SK-N-SH (cell line): ENCODE measurements at regions not wholly inside any gene's neighbourhood (a gene's known extent, or its start where the extent isn't known, plus 50 kb on each side); places are given as distances from the start of the nearest gene placed in this dataset.

ENCODE experiments used
- CTCF ChIA-PET: fragments of 300-600, 350-600 bp; formaldehyde crosslinking; extraction: SDS; loops from one replicate; lab custom pipeline; 2021; lab: Yijun Ruan, JAX
- POLR2A ChIA-PET: fragments of 350-600 bp; sonication (Branson Sonifier 250); formaldehyde crosslinking; extraction: SDS; loops from one replicate; lab custom pipeline; 2020; ENCODE audit warnings: antibody characterized with exemption, inconsistent platforms; lab: Yijun Ruan, JAX
- DNase-seq: peaks from one replicate; pipeline ENCODE4 v3.0.0; 2012
- H2AFZ ChIP-seq: fragments of 200-600 bp; sonication (generic); 2 replicates; pipeline ENCODE4 v1.8.1; 2016; ENCODE audit warnings: antibody characterized with exemption, mild to moderate bottlenecking, low read depth
- H3F3A ChIP-seq: fragments of 200-600 bp; sonication (generic); replicated peaks from 2 replicates; pipeline ENCODE3; 2016; ENCODE audit warnings: antibody characterized with exemption, mild to moderate bottlenecking; ENCODE audit not compliant: insufficient read depth
- H3K27ac ChIP-seq, 2 experiments: fragments of 200-500 bp in 1 of 2; fragments of 200-600 bp in 1 of 2; sonication (Bioruptor generic) in 1 of 2; sonication (generic), shearing (Covaris generic) in 1 of 2; 2 replicates each; pipeline versions ENCODE4 v1.5.1 to v1.6.1; 2014 to 2016; ENCODE audit warnings: low read depth in 2 of 2, inconsistent platforms in 1 of 2, low read length in 1 of 2, mild to moderate bottlenecking in 1 of 2, mixed read lengths in 1 of 2
- H3K27me3 ChIP-seq: fragments of 200-600 bp; sonication (generic), shearing (Covaris generic); 2 replicates; pipeline ENCODE4 v1.6.1; 2016; ENCODE audit warnings: mixed run types; ENCODE audit not compliant: insufficient read depth
- H3K36me3 ChIP-seq, 2 experiments: fragments of 200-500 bp in 1 of 2; fragments of 200-600 bp in 1 of 2; sonication (Bioruptor generic) in 1 of 2; sonication (generic) in 1 of 2; replicated peaks in 1 of 2; 2 replicates each; pipeline versions ENCODE3 to v1.5.1; 2014 to 2016; ENCODE audit warnings: low read length in 1 of 2, mild to moderate bottlenecking in 1 of 2; ENCODE audit not compliant: insufficient read depth in 2 of 2, control insufficient read depth in 1 of 2
- H3K4me1 ChIP-seq, 2 experiments: fragments of 200-500 bp in 1 of 2; fragments of 200-600 bp in 1 of 2; sonication (Bioruptor generic) in 1 of 2; sonication (generic), shearing (Covaris generic) in 1 of 2; 2 replicates each; pipeline versions ENCODE4 v1.5.1 to v1.6.1; 2014 to 2016; ENCODE audit warnings: low read depth in 1 of 2, low read length in 1 of 2, mixed run types in 1 of 2; ENCODE audit not compliant: insufficient read depth in 2 of 2, control insufficient read depth in 1 of 2
- H3K4me2 ChIP-seq: fragments of 200-600 bp; sonication (generic), shearing (Covaris generic); 2 replicates; pipeline ENCODE4 v1.6.1; 2017; ENCODE audit warnings: mixed run types
- H3K4me3 ChIP-seq, 2 experiments: fragments of 200-500 bp in 1 of 2; fragments of 200-600 bp in 1 of 2; sonication (Bioruptor generic) in 1 of 2; sonication (generic), shearing (Covaris generic) in 1 of 2; 2 replicates each; pipeline versions ENCODE4 v1.5.1 to v1.8.1; 2014 to 2016; ENCODE audit warnings: low read depth in 2 of 2, inconsistent platforms in 1 of 2, low read length in 1 of 2, mild to moderate bottlenecking in 1 of 2, mixed read lengths in 1 of 2, moderate library complexity in 1 of 2
- H3K79me2 ChIP-seq: fragments of 200-600 bp; sonication (generic); 2 replicates; pipeline ENCODE4 v1.8.1; 2017; ENCODE audit warnings: mild to moderate bottlenecking; ENCODE audit not compliant: insufficient read depth
- H3K9ac ChIP-seq: fragments of 200-600 bp; sonication (generic); 2 replicates; pipeline ENCODE4 v1.6.1; 2017; ENCODE audit warnings: mixed run types
- H3K9me2 ChIP-seq: fragments of 200-600 bp; sonication (generic); 2 replicates; pipeline ENCODE4 v1.6.1; 2017; ENCODE audit warnings: mixed run types
- H3K9me3 ChIP-seq: fragments of 200-600 bp; sonication (generic); 2 replicates; pipeline ENCODE4 v1.6.1; 2017; ENCODE audit warnings: mixed run types, mild to moderate bottlenecking, moderate library complexity
- H4K20me1 ChIP-seq: fragments of 200-600 bp; sonication (generic); 2 replicates; pipeline ENCODE4 v1.6.1; 2017; ENCODE audit warnings: mild to moderate bottlenecking, mixed run types; ENCODE audit not compliant: insufficient read depth
- EP300 ChIP-seq, 2 experiments: IDR thresholded peaks; 2 replicates each; pipeline versions ENCODE4 v1.4.0 to v1.6.1; 2012; ENCODE audit warnings: borderline replicate concordance in 1 of 2, low read depth in 1 of 2, low read length in 1 of 2
- FOXJ3 ChIP-seq: sonication (generic); formaldehyde crosslinking; IDR thresholded peaks from 2 replicates; pipeline ENCODE4 v1.5.1; 2020; ENCODE audit warnings: mild to moderate bottlenecking, missing genetic modification reagents
- FOXM1 ChIP-seq: IDR thresholded peaks from 2 replicates; pipeline ENCODE4 v1.4.0; 2012; ENCODE audit warnings: low read depth, mild to moderate bottlenecking
- PBX3 ChIP-seq: IDR thresholded peaks from 2 replicates; pipeline ENCODE4; 2012
- RAD21 ChIP-seq: IDR thresholded peaks from 2 replicates; pipeline ENCODE4 v1.6.1; 2012; ENCODE audit warnings: mild to moderate bottlenecking, low read length
- RFX5 ChIP-seq: IDR thresholded peaks from 2 replicates; pipeline ENCODE4 v1.6.1; 2012; ENCODE audit warnings: mild to moderate bottlenecking, improper control_type of control experiment, low read length
- RXRA ChIP-seq: IDR thresholded peaks from 2 replicates; pipeline ENCODE4 v1.4.0; 2012; ENCODE audit warnings: low read depth, mild to moderate bottlenecking, borderline replicate concordance
- YY1 ChIP-seq: IDR thresholded peaks from 2 replicates; pipeline ENCODE4 v1.4.0; 2012; ENCODE audit warnings: low read depth, mild to moderate bottlenecking
- WGBS: methylation state at CpG from one replicate; pipeline ENCODE4 v1.1.6; 2017; ENCODE audit warnings: low lambda C conversion rate; 5-methylcytosine and 5-hydroxymethylcytosine counted together

- no peaks in the 10 kb centered on the region for H3K9me3 ChIP-seq
- CTCF ChIA-PET: interaction anchor here (0.6 to 1.7 kb wide), 2 partner anchors 24 to 1689 kb away, joined by 3 to 5 read pairs; no protein-coding TSS in a partner anchor
- H3K4me3 ChIP-seq: no peak overlapping the region
- no peaks in the 10 kb centered on the region for H3K79me2 ChIP-seq
- no peak overlapping the region for H2AFZ ChIP-seq
- no peaks in the 10 kb centered on the region for H4K20me1 ChIP-seq
- POLR2A ChIA-PET: no interaction called here
- H3K27ac ChIP-seq: no peak overlapping the region
- no peak for TF ChIP-seq FOXM1
- no peak for TF ChIP-seq RAD21
- TF ChIP-seq PBX3: no peak
- H3K9me2 ChIP-seq: no peaks in the 10 kb centered on the region
- 88% methylated on average over 5 of the region's 6 CpGs for WGBS
- no peak for DNase-seq
- no peaks in the 10 kb centered on the region for H3K36me3 ChIP-seq
- H3K27me3 ChIP-seq: no peaks in the 10 kb centered on the region
- no peak overlapping the region for H3K9ac ChIP-seq
- no peaks in the 10 kb centered on the region for H3F3A ChIP-seq
- H3K4me1 ChIP-seq: no peaks in the 10 kb centered on the region; a peak in 1 of 4 replicates
- no peak overlapping the region for H3K4me2 ChIP-seq
Measured at GRCh38 chr12:69045430-69045829, 112.5 kb upstream of the CPM start.

GRCh38 chr12:69046363-69046762 is 113.4 kb upstream of the CPM start:
- Histone ChIP-seq H3K9me2 (no peaks in the 10 kb centered on the region), H3K4me2 (no peak overlapping the region), H3K79me2 (no peaks in the 10 kb centered on the region), H3K27me3 (no peaks in the 10 kb centered on the region), H3K27ac (no peak overlapping the region), H3K9me3 (no peaks in the 10 kb centered on the region), H3K36me3 (no peaks in the 10 kb centered on the region), H3K4me1 (no peaks in the 10 kb centered on the region; a peak in 1 of 4 replicates), H2AFZ (no peak overlapping the region), H4K20me1 (no peaks in the 10 kb centered on the region), H3K9ac (no peak overlapping the region), H3F3A (no peaks in the 10 kb centered on the region), H3K4me3 (no peak overlapping the region)
- ChIA-PET CTCF (no interaction called here), POLR2A (no interaction called here)
- WGBS: 79% methylated on average over 2 of the region's 2 CpGs
- DNase-seq: no peak
- no peak for TF ChIP-seq FOXJ3
- no peak for TF ChIP-seq EP300 (IDR thresholded peaks at IDR 0.05; ENCODE audit: borderline replicate concordance in 1 of 2, low read depth in 1 of 2, low read length in 1 of 2)
- no peak for TF ChIP-seq RAD21
- TF ChIP-seq YY1: no peak
- TF ChIP-seq RXRA: no peak

- Histone ChIP-seq H3K9me3 (no peaks in the 10 kb centered on the region), H3K36me3 (no peaks in the 10 kb centered on the region), H3K9me2 (no peaks in the 10 kb centered on the region), H3K4me3 (no peak overlapping the region), H4K20me1 (no peaks in the 10 kb centered on the region), H3K27ac (no peak overlapping the region), H3K4me2 (no peak overlapping the region), H3K4me1 (no peaks in the 10 kb centered on the region; a peak in 1 of 4 replicates), H3F3A (no peaks in the 10 kb centered on the region), H3K27me3 (no peaks in the 10 kb centered on the region), H2AFZ (no peak overlapping the region), H3K79me2 (no peaks in the 10 kb centered on the region), H3K9ac (no peak overlapping the region)
- POLR2A ChIA-PET: no interaction called here
- CTCF ChIA-PET: interaction anchor here (1.0 kb wide), 1 partner anchor 18 kb away, joined by 3 read pairs; no protein-coding TSS in a partner anchor
- no peak for DNase-seq
- no peak for TF ChIP-seq YY1
- no peak for TF ChIP-seq RFX5
- WGBS: 42% methylated on average over 3 of the region's 3 CpGs
Measured at GRCh38 chr12:69046920-69047319, 113.9 kb upstream of the CPM start.
